ENCODE measurements at regions not wholly inside any gene's neighbourhood (a gene's known extent, or its start where the extent isn't known, plus 50 kb on each side); places are given as distances from the start of the nearest gene placed in this dataset.

DNA sequence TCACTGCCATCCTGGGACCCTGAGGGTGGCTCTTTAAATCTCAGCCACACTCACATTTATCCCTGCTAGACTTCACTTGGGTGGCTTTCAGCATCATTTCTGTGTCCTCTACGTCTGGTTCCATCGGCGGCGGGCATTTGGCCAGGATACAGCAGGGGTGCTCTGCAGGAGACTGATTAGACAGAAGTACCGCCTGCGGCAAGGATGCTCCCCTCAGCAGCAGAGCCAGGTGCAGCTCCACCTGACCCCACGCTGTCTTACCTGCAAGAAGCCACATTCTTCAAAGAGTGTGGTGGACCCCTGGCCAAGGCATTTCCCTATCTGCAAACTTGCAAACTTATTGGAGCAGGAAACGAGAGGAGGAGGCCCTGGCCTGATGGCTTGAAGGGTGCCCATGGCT lies 309.8 kb upstream of the IRX4 start:
- TF ChIP-seq, protein P1, sequence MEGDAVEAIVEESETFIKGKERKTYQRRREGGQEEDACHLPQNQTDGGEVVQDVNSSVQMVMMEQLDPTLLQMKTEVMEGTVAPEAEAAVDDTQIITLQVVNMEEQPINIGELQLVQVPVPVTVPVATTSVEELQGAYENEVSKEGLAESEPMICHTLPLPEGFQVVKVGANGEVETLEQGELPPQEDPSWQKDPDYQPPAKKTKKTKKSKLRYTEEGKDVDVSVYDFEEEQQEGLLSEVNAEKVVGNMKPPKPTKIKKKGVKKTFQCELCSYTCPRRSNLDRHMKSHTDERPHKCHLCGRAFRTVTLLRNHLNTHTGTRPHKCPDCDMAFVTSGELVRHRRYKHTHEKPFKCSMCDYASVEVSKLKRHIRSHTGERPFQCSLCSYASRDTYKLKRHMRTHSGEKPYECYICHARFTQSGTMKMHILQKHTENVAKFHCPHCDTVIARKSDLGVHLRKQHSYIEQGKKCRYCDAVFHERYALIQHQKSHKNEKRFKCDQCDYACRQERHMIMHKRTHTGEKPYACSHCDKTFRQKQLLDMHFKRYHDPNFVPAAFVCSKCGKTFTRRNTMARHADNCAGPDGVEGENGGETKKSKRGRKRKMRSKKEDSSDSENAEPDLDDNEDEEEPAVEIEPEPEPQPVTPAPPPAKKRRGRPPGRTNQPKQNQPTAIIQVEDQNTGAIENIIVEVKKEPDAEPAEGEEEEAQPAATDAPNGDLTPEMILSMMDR (IDR thresholded peaks at IDR 0.05; ENCODE audit: extremely low read depth in 1 of 2, insufficient read depth in 1 of 2, low read depth in 1 of 2, low read length in 2 of 2), result no peak
- no peak for TF ChIP-seq EZH2 (IDR thresholded peaks at IDR 0.05; ENCODE audit: borderline replicate concordance, low read depth, low read length, severe bottlenecking)
- no peak for TF ChIP-seq POLR2A (IDR thresholded peaks at IDR 0.05; ENCODE audit: low read depth, low read length)
- no peak for TF ChIP-seq FOS (IDR thresholded peaks at IDR 0.05; ENCODE audit: borderline replicate concordance, insufficient read depth, low read length)
- no peak for TF ChIP-seq POLR2AphosphoS5 (IDR thresholded peaks at IDR 0.05; ENCODE audit: insufficient read depth, low read depth, low read length)
- TF ChIP-seq, protein P2, sequence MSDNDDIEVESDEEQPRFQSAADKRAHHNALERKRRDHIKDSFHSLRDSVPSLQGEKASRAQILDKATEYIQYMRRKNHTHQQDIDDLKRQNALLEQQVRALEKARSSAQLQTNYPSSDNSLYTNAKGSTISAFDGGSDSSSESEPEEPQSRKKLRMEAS (IDR thresholded peaks at IDR 0.05; ENCODE audit: insufficient read depth, insufficient read length), result no peak
- TF ChIP-seq GATA2 (IDR thresholded peaks at IDR 0.05; ENCODE audit: insufficient read depth, insufficient read length, low read depth, low read length), result no peak
- no peak for TF ChIP-seq MYC (IDR thresholded peaks at IDR 0.05; ENCODE audit: low read depth, low read length)

Data from endothelial cell of umbilical vein (primary cell).